Psoas muscle (tissue), 7 donors: ENCODE measurements at regions not wholly inside any gene's neighbourhood (a gene's known extent, or its start where the extent isn't known, plus 50 kb on each side); places are given as distances from the start of the nearest gene placed in this dataset.

Experiments used
- ATAC-seq, 4 donors: fragments of 200-7000 bp; cut with Tn5 transposase; one replicate each; pipeline ENCODE4 v1.9.1; 2020; ENCODE audit warnings: moderate library complexity in 3 of 4, mild to moderate bottlenecking in 2 of 4
- DNase-seq, 2 donors: peaks; one replicate each; pipeline ENCODE4 v3.0.0-alpha.2; 2020
- H3K27ac ChIP-seq: fragments of 200-600 bp; one replicate; pipeline ENCODE4 v1.8.0; 2022
- H3K27me3 ChIP-seq, 3 donors: fragments of 200-600 bp in 1 of 3; one replicate each; pipeline versions ENCODE4 v1.6.1 to v1.8.0; 2013 to 2022; ENCODE audit warnings: low read length in 2 of 3, mild to moderate bottlenecking in 2 of 3, moderate library complexity in 1 of 3; ENCODE audit not compliant: insufficient read depth in 3 of 3
- H3K36me3 ChIP-seq, 2 donors: fragments of 200-600 bp in 1 of 2; one replicate each; pipeline versions ENCODE4 v1.6.1 to v1.8.0; 2013 to 2022; ENCODE audit warnings: low read depth in 1 of 2, mild to moderate bottlenecking in 1 of 2, moderate library complexity in 1 of 2; ENCODE audit not compliant: insufficient read depth in 1 of 2
- H3K4me1 ChIP-seq: fragments of 200-600 bp; one replicate; pipeline ENCODE4 v1.8.0; 2022
- H3K4me3 ChIP-seq: fragments of 200-600 bp; one replicate; pipeline ENCODE4 v1.8.0; 2022; ENCODE audit warnings: mild to moderate bottlenecking
- H3K9me3 ChIP-seq: fragments of 200-600 bp; one replicate; pipeline ENCODE4 v1.8.0; 2022
- CTCF ChIP-seq: fragments of 200-600 bp; IDR thresholded peaks from one replicate; pipeline ENCODE4 v1.8.0; 2022; ENCODE audit warnings: antibody characterized with exemption
- WGBS, 3 donors: extraction: QIAGEN DNeasy Blood & Tissue Kit; methylation state at CpG; one replicate each; pipeline versions ENCODE4 v1.1.6 to v1.1.7; 2013; 5-methylcytosine and 5-hydroxymethylcytosine counted together
- intact Hi-C, 2 donors: fragments of 100-400 bp; cut with DNase I; formaldehyde crosslinking; loops; one replicate each; pipeline versions ENCODE4 v1.11.0 to v1.14.2; 2022
- donor health status: healthy with polysubstance abuse.
- donor health status: DM: no; HTN: no; CAD: no; lungs with moderate emphysema.
- donor health status: Bipolar disorder and iron deficiency.
- donor health status: healthy.
- donor health status: DM: yes; HTN: yes; CAD: no.
- donor health status: DM: no; HTN: no; CAD: no.
- donor health status: DM: yes; HTN: yes; CAD: no.

GRCh38 chr20:53752971-53753879, 159.6 kb upstream of the ZNF217 start:
- 64 to 69% (median 68%) methylated on average over 16 of the region's 16 CpGs for WGBS, 3 donors
- Histone ChIP-seq H3K4me3 (no peak overlapping the region), H3K9me3 (no peaks in the 10 kb centered on the region), H3K36me3 (no peaks in the 10 kb centered on the region), H3K27ac (no peak overlapping the region), H3K4me1 (no peaks in the 10 kb centered on the region), H3K27me3 (no peaks in the 10 kb centered on the region)
- intact Hi-C loops, result no loop called here
- ATAC-seq (no peak), DNase-seq (no peak)
- no peak for TF ChIP-seq CTCF

- ATAC-seq, result no peak
- no peak for TF ChIP-seq CTCF
- H3K4me1 ChIP-seq, result no peaks in the 10 kb centered on the region
- H3K36me3 ChIP-seq, result no peaks in the 10 kb centered on the region
- no peak overlapping the region for H3K27ac ChIP-seq
- WGBS, 3 donors, result 98 to 99% (median 99%) methylated on average over 3 of the region's 3 CpGs
- H3K27me3 ChIP-seq, result no peaks in the 10 kb centered on the region
- no peaks in the 10 kb centered on the region for H3K9me3 ChIP-seq
- intact Hi-C loops, result no loop called here
- DNase-seq, result no peak
- H3K4me3 ChIP-seq, result no peak overlapping the region
These were observed 158.9 kb upstream of the ZNF217 start for GRCh38 chr20:53752583-53752970.

- no peaks in the 10 kb centered on the region for H3K36me3 ChIP-seq
- no peaks in the 10 kb centered on the region for H3K9me3 ChIP-seq
- WGBS, 3 donors, result 41 to 56% (median 53%) methylated on average over 9 of the region's 9 CpGs
- H3K27ac ChIP-seq, result no peak overlapping the region
- no peaks in the 10 kb centered on the region for H3K27me3 ChIP-seq
- no peaks in the 10 kb centered on the region for H3K4me1 ChIP-seq
- intact Hi-C loops, result no loop called here
- TF ChIP-seq CTCF, result no peak
- ATAC-seq (no peak), DNase-seq (no peak)
- H3K4me3 ChIP-seq, result no peak overlapping the region
These were observed 158.1 kb upstream of the ZNF217 start for GRCh38 chr20:53751620-53752318.

GRCh38 chr20:53750827-53751619, 157.4 kb upstream of the ZNF217 start:
- Histone ChIP-seq H3K36me3 (no peaks in the 10 kb centered on the region), H3K4me3 (no peak overlapping the region), H3K27ac (peak overlapping the region; percentile 41), H3K4me1 (no peaks in the 10 kb centered on the region), H3K9me3 (no peaks in the 10 kb centered on the region), H3K27me3 (no peaks in the 10 kb centered on the region)
- intact Hi-C loops, result no loop called here
- ATAC-seq, result no peak
- TF ChIP-seq CTCF, result no peak
- DNase-seq, result no peak
- WGBS, 3 donors, result 41 to 50% (median 44%) methylated on average over 14 of the region's 14 CpGs
